ENCODE measurements at regions not wholly inside any gene's neighbourhood (a gene's known extent, or its start where the extent isn't known, plus 50 kb on each side); places are given as distances from the start of the nearest gene placed in this dataset.

GRCh38 chr4:72919937-72920336, 149.6 kb downstream of the COX18 start:
- ATAC-seq (no peak), DNase-seq (ENCODE audit: low spot score) (no peak)
- Mint-ChIP-seq H3K4me1 (ENCODE audit: low read depth in 2 of 2) (no peaks in the 10 kb centered on the region), H3K36me3 (no peaks in the 10 kb centered on the region), H3K4me3 (no peak overlapping the region), H3K27ac (no peak overlapping the region), H3K27me3 (no peaks in the 10 kb centered on the region), H3K9me3 (peaks cover 5% of the 10 kb centered on the region)

GRCh38 chr4:72919464-72919863, 150.1 kb downstream of the COX18 start:
- DNase-seq (ENCODE audit: low spot score) (no peak), ATAC-seq (no peak)
- Mint-ChIP-seq H3K27ac (no peak overlapping the region), H3K4me3 (no peak overlapping the region), H3K4me1 (ENCODE audit: low read depth in 2 of 2) (no peaks in the 10 kb centered on the region), H3K27me3 (no peaks in the 10 kb centered on the region), H3K36me3 (no peaks in the 10 kb centered on the region), H3K9me3 (peaks cover 5% of the 10 kb centered on the region)

- no peaks in the 10 kb centered on the region for H3K4me1 Mint-ChIP-seq (ENCODE audit: low read depth in 2 of 2)
- H3K36me3 Mint-ChIP-seq = no peaks in the 10 kb centered on the region
- H3K27ac Mint-ChIP-seq = no peak overlapping the region
- H3K9me3 Mint-ChIP-seq = peaks cover 3% of the 10 kb centered on the region
- DNase-seq (ENCODE audit: low spot score) (no peak), ATAC-seq (no peak)
- no peaks in the 10 kb centered on the region for H3K27me3 Mint-ChIP-seq
- H3K4me3 Mint-ChIP-seq = no peak overlapping the region
Observed at GRCh38 chr4:72918362-72918761, 151.2 kb downstream of the COX18 start.

GRCh38 chr4:72911316-72911715, 158.2 kb downstream of the COX18 start:
- Mint-ChIP-seq H3K4me3 (no peak overlapping the region), H3K4me1 (ENCODE audit: low read depth in 2 of 2) (no peaks in the 10 kb centered on the region), H3K27me3 (no peaks in the 10 kb centered on the region), H3K36me3 (no peaks in the 10 kb centered on the region), H3K9me3 (no peaks in the 10 kb centered on the region), H3K27ac (no peak overlapping the region)
- ATAC-seq (no peak), DNase-seq (ENCODE audit: low spot score) (no peak)

- no peaks in the 10 kb centered on the region for H3K4me1 Mint-ChIP-seq (ENCODE audit: low read depth in 2 of 2)
- no peaks in the 10 kb centered on the region for H3K9me3 Mint-ChIP-seq
- DNase-seq (ENCODE audit: low spot score) (no peak), ATAC-seq (no peak)
- H3K27ac Mint-ChIP-seq = no peak overlapping the region
- H3K36me3 Mint-ChIP-seq = no peaks in the 10 kb centered on the region
- no peaks in the 10 kb centered on the region for H3K27me3 Mint-ChIP-seq
- no peak overlapping the region for H3K4me3 Mint-ChIP-seq
Observed at GRCh38 chr4:72909461-72909860, 160.1 kb downstream of the COX18 start.

- no peak overlapping the region for H3K4me3 Mint-ChIP-seq
- ATAC-seq (no peak), DNase-seq (ENCODE audit: low spot score) (no peak)
- H3K4me1 Mint-ChIP-seq (ENCODE audit: low read depth in 2 of 2) = no peaks in the 10 kb centered on the region
- no peaks in the 10 kb centered on the region for H3K27me3 Mint-ChIP-seq
- no peak overlapping the region for H3K27ac Mint-ChIP-seq
- H3K36me3 Mint-ChIP-seq = no peaks in the 10 kb centered on the region
- peaks cover under 1% of the 10 kb centered on the region for H3K9me3 Mint-ChIP-seq
Observed at GRCh38 chr4:72902354-72902753, 167.2 kb downstream of the COX18 start.

GRCh38 chr4:72901553-72901952, 168.0 kb downstream of the COX18 start:
- H3K36me3 Mint-ChIP-seq = no peaks in the 10 kb centered on the region
- H3K9me3 Mint-ChIP-seq = peaks cover 3% of the 10 kb centered on the region
- H3K4me1 Mint-ChIP-seq (ENCODE audit: low read depth in 2 of 2) = no peaks in the 10 kb centered on the region
- H3K27ac Mint-ChIP-seq = no peak overlapping the region
- H3K27me3 Mint-ChIP-seq = no peaks in the 10 kb centered on the region
- no peak overlapping the region for H3K4me3 Mint-ChIP-seq
- DNase-seq (ENCODE audit: low spot score) (no peak), ATAC-seq (no peak)

GRCh38 chr4:72900952-72901351, 168.6 kb downstream of the COX18 start:
- H3K27ac Mint-ChIP-seq = no peak overlapping the region
- no peak for ATAC-seq

GRCh38 chr4:72899621-72900020, 169.9 kb downstream of the COX18 start:
- H3K4me3 Mint-ChIP-seq = no peak overlapping the region
- no peaks in the 10 kb centered on the region for H3K36me3 Mint-ChIP-seq
- H3K9me3 Mint-ChIP-seq = peaks cover 3% of the 10 kb centered on the region
- no peaks in the 10 kb centered on the region for H3K4me1 Mint-ChIP-seq (ENCODE audit: low read depth in 2 of 2)
- DNase-seq (ENCODE audit: low spot score) (no peak), ATAC-seq (no peak)
- H3K27me3 Mint-ChIP-seq = no peaks in the 10 kb centered on the region
- H3K27ac Mint-ChIP-seq = no peak overlapping the region

More at GRCh38 chr4:72900952-72901351, 168.6 kb downstream of the COX18 start:
- DNase-seq (ENCODE audit: low spot score) = no peak
- Mint-ChIP-seq H3K4me3 (no peak overlapping the region), H3K4me1 (ENCODE audit: low read depth in 2 of 2) (no peaks in the 10 kb centered on the region), H3K9me3 (peaks cover 3% of the 10 kb centered on the region), H3K36me3 (no peaks in the 10 kb centered on the region), H3K27me3 (no peaks in the 10 kb centered on the region)

- no peak for ATAC-seq
Observed at GRCh38 chr4:72899214-72899613, 170.3 kb downstream of the COX18 start.

GRCh38 chr4:72896515-72896914, 173.0 kb downstream of the COX18 start:
- H3K27ac Mint-ChIP-seq = no peak overlapping the region
- no peak for DNase-seq (ENCODE audit: low spot score)
- H3K36me3 Mint-ChIP-seq = no peaks in the 10 kb centered on the region
- no peaks in the 10 kb centered on the region for H3K4me1 Mint-ChIP-seq (ENCODE audit: low read depth in 2 of 2)
- no peak for ATAC-seq
- H3K27me3 Mint-ChIP-seq = no peaks in the 10 kb centered on the region
- H3K9me3 Mint-ChIP-seq = peaks cover 3% of the 10 kb centered on the region
- no peak overlapping the region for H3K4me3 Mint-ChIP-seq

More at GRCh38 chr4:72899214-72899613, 170.3 kb downstream of the COX18 start:
- Mint-ChIP-seq H3K4me3 (no peak overlapping the region), H3K4me1 (ENCODE audit: low read depth in 2 of 2) (no peaks in the 10 kb centered on the region), H3K27ac (no peak overlapping the region), H3K9me3 (peaks cover 3% of the 10 kb centered on the region), H3K27me3 (no peaks in the 10 kb centered on the region), H3K36me3 (no peaks in the 10 kb centered on the region)
- DNase-seq (ENCODE audit: low spot score) = no peak

GRCh38 chr4:72895408-72895807, 174.1 kb downstream of the COX18 start:
- H3K9me3 Mint-ChIP-seq = peaks cover 3% of the 10 kb centered on the region

GRCh38 chr4:72893354-72894066, 176.0 kb downstream of the COX18 start:
- ATAC-seq (no peak), DNase-seq (ENCODE audit: low spot score) (no peak)
- Mint-ChIP-seq H3K4me1 (ENCODE audit: low read depth in 2 of 2) (no peaks in the 10 kb centered on the region), H3K9me3 (peaks cover 3% of the 10 kb centered on the region), H3K27ac (no peak overlapping the region), H3K36me3 (no peaks in the 10 kb centered on the region), H3K27me3 (no peaks in the 10 kb centered on the region), H3K4me3 (no peak overlapping the region)

More at GRCh38 chr4:72895408-72895807, 174.1 kb downstream of the COX18 start:
- Mint-ChIP-seq H3K4me3 (no peak overlapping the region), H3K27ac (no peak overlapping the region), H3K36me3 (no peaks in the 10 kb centered on the region), H3K27me3 (no peaks in the 10 kb centered on the region), H3K4me1 (ENCODE audit: low read depth in 2 of 2) (no peaks in the 10 kb centered on the region)
- ATAC-seq (no peak), DNase-seq (ENCODE audit: low spot score) (no peak)

GRCh38 chr4:72888331-72888730, 181.2 kb downstream of the COX18 start:
- no peaks in the 10 kb centered on the region for H3K36me3 Mint-ChIP-seq
- H3K27me3 Mint-ChIP-seq = no peaks in the 10 kb centered on the region
- DNase-seq (ENCODE audit: low spot score) (no peak), ATAC-seq (no peak)
- H3K4me1 Mint-ChIP-seq (ENCODE audit: low read depth in 2 of 2) = no peaks in the 10 kb centered on the region
- no peak overlapping the region for H3K4me3 Mint-ChIP-seq
- H3K27ac Mint-ChIP-seq = no peak overlapping the region
- peaks cover 2% of the 10 kb centered on the region for H3K9me3 Mint-ChIP-seq

GRCh38 chr4:72887152-72887551, 182.4 kb downstream of the COX18 start:
- ATAC-seq = no peak

More at GRCh38 chr4:72887152-72887551, 182.4 kb downstream of the COX18 start:
- Mint-ChIP-seq H3K4me3 (no peak overlapping the region), H3K4me1 (ENCODE audit: low read depth in 2 of 2) (no peaks in the 10 kb centered on the region), H3K27ac (no peak overlapping the region), H3K27me3 (no peaks in the 10 kb centered on the region), H3K36me3 (no peaks in the 10 kb centered on the region), H3K9me3 (peaks cover 6% of the 10 kb centered on the region)
- no peak for DNase-seq (ENCODE audit: low spot score)

Measured in natural killer cell treated with Interleukin-12 subunit alpha and Interleukin-12 subunit beta and Interleukin-15 and Interleukin-18, amount 100 ng/mL, for 72 hours (primary cell).